H1 (cell line): ENCODE measurements at regions not wholly inside any gene's neighbourhood (a gene's known extent, or its start where the extent isn't known, plus 50 kb on each side); places are given as distances from the start of the nearest gene placed in this dataset.

Experiments used
- CTCF ChIP-seq, 3 experiments: IDR thresholded peaks; 1 replicate in 2 of 3; 2 replicates in 1 of 3; pipeline versions ENCODE4 v1.5.1 to v1.6.1; 2011; ENCODE audit warnings: low read length in 3 of 3, mild to moderate bottlenecking in 3 of 3, inconsistent platforms in 2 of 3, low read depth in 1 of 3, moderate library complexity in 1 of 3; ENCODE audit not compliant: insufficient read depth in 1 of 3; ENCODE audit errors: control extremely low read depth in 1 of 3
- POLR2AphosphoS5 ChIP-seq: IDR thresholded peaks from 2 replicates; pipeline ENCODE4 v1.6.1; 2011; ENCODE audit warnings: low read depth, low read length
- TAF1 ChIP-seq: IDR thresholded peaks from 2 replicates; pipeline ENCODE4 v1.6.1; 2011; ENCODE audit warnings: mild to moderate bottlenecking, low read depth, low read length

GRCh38 chr19:28575816-28576215 is 637.1 kb downstream of the UQCRFS1 start:
- TF ChIP-seq CTCF (IDR thresholded peaks at IDR 0.05; ENCODE audit: control extremely low read depth in 1 of 3, insufficient read depth in 1 of 3, low read depth in 1 of 3, low read length in 3 of 3) (no peak), TAF1 (no peak), POLR2AphosphoS5 (no peak)
